HG03520 (cell line): ENCODE measurements at regions not wholly inside any gene's neighbourhood (a gene's known extent, or its start where the extent isn't known, plus 50 kb on each side); places are given as distances from the start of the nearest gene placed in this dataset.

Experiments used
- ATAC-seq: cut with Tn5 transposase; IDR thresholded peaks from one replicate; pipeline ENCODE4 v1.9.1; 2021; ENCODE audit warnings: mild to moderate bottlenecking, moderate library complexity; ENCODE audit not compliant: unreplicated experiment

- ATAC-seq, result no peak
These were observed 686.8 kb upstream of the PIK3C3 start for GRCh38 chr18:41268271-41268670.

- no peak for ATAC-seq
These were observed 688.4 kb upstream of the PIK3C3 start for GRCh38 chr18:41266616-41267015.

GRCh38 chr18:41266204-41266603 is 688.8 kb upstream of the PIK3C3 start:
- ATAC-seq, result no peak

GRCh38 chr18:41265047-41265446 is 690.0 kb upstream of the PIK3C3 start:
- ATAC-seq, result no peak

- ATAC-seq, result no peak
These were observed 691.1 kb upstream of the PIK3C3 start for GRCh38 chr18:41263956-41264355.

GRCh38 chr18:41262688-41263087 is 692.3 kb upstream of the PIK3C3 start:
- ATAC-seq, result no peak

GRCh38 chr18:41244591-41245037 is 710.4 kb upstream of the PIK3C3 start:
- ATAC-seq, result no peak

GRCh38 chr18:41237317-41237716 is 717.7 kb upstream of the PIK3C3 start:
- ATAC-seq, result no peak

GRCh38 chr18:41231681-41232080 is 723.4 kb upstream of the PIK3C3 start:
- ATAC-seq, result no peak

- ATAC-seq, result no peak
These were observed 727.0 kb upstream of the PIK3C3 start for GRCh38 chr18:41227993-41228392.

GRCh38 chr18:41226911-41227310 is 728.1 kb upstream of the PIK3C3 start:
- ATAC-seq, result no peak

GRCh38 chr18:41226186-41226585 is 728.8 kb upstream of the PIK3C3 start:
- no peak for ATAC-seq

GRCh38 chr18:41216341-41217003 is 738.6 kb upstream of the PIK3C3 start:
- ATAC-seq, result no peak

GRCh38 chr18:41207706-41208105 is 747.3 kb upstream of the PIK3C3 start:
- ATAC-seq, result no peak

GRCh38 chr18:41206341-41206830 is 748.6 kb upstream of the PIK3C3 start:
- ATAC-seq, result no peak

- ATAC-seq, result no peak
These were observed 755.8 kb upstream of the PIK3C3 start for GRCh38 chr18:41199212-41199611.

- no peak for ATAC-seq
These were observed 757.1 kb upstream of the PIK3C3 start for GRCh38 chr18:41197967-41198366.

- no peak for ATAC-seq
These were observed 784.7 kb upstream of the PIK3C3 start for GRCh38 chr18:41170346-41170745.

- ATAC-seq, result no peak
These were observed 789.4 kb upstream of the PIK3C3 start for GRCh38 chr18:41165625-41166024.

GRCh38 chr18:41162781-41163180 is 792.3 kb upstream of the PIK3C3 start:
- ATAC-seq, result no peak

GRCh38 chr18:41162191-41162590 is 792.8 kb upstream of the PIK3C3 start:
- no peak for ATAC-seq

- ATAC-seq, result no peak
These were observed 798.9 kb upstream of the PIK3C3 start for GRCh38 chr18:41155910-41156851.
